Psoas muscle (tissue), 7 donors: ENCODE measurements at regions not wholly inside any gene's neighbourhood (a gene's known extent, or its start where the extent isn't known, plus 50 kb on each side); places are given as distances from the start of the nearest gene placed in this dataset.

Experiments
- ATAC-seq, 4 donors: fragments of 200-7000 bp; cut with Tn5 transposase; one replicate each; pipeline ENCODE4 v1.9.1; 2020; ENCODE audit warnings: moderate library complexity in 3 of 4, mild to moderate bottlenecking in 2 of 4
- DNase-seq, 2 donors: peaks; one replicate each; pipeline ENCODE4 v3.0.0-alpha.2; 2020
- H3K27ac ChIP-seq: fragments of 200-600 bp; one replicate; pipeline ENCODE4 v1.8.0; 2022
- H3K27me3 ChIP-seq, 3 donors: fragments of 200-600 bp in 1 of 3; one replicate each; pipeline versions ENCODE4 v1.6.1 to v1.8.0; 2013 to 2022; ENCODE audit warnings: low read length in 2 of 3, mild to moderate bottlenecking in 2 of 3, moderate library complexity in 1 of 3; ENCODE audit not compliant: insufficient read depth in 3 of 3
- H3K36me3 ChIP-seq, 2 donors: fragments of 200-600 bp in 1 of 2; one replicate each; pipeline versions ENCODE4 v1.6.1 to v1.8.0; 2013 to 2022; ENCODE audit warnings: low read depth in 1 of 2, mild to moderate bottlenecking in 1 of 2, moderate library complexity in 1 of 2; ENCODE audit not compliant: insufficient read depth in 1 of 2
- H3K4me1 ChIP-seq: fragments of 200-600 bp; one replicate; pipeline ENCODE4 v1.8.0; 2022
- H3K4me3 ChIP-seq: fragments of 200-600 bp; one replicate; pipeline ENCODE4 v1.8.0; 2022; ENCODE audit warnings: mild to moderate bottlenecking
- H3K9me3 ChIP-seq: fragments of 200-600 bp; one replicate; pipeline ENCODE4 v1.8.0; 2022
- WGBS, 3 donors: extraction: QIAGEN DNeasy Blood & Tissue Kit; methylation state at CpG; one replicate each; pipeline versions ENCODE4 v1.1.6 to v1.1.7; 2013; 5-methylcytosine and 5-hydroxymethylcytosine counted together
- intact Hi-C, 2 donors: fragments of 100-400 bp; cut with DNase I; formaldehyde crosslinking; loops; one replicate each; pipeline versions ENCODE4 v1.11.0 to v1.14.2; 2022
- TF ChIP-seq, protein P1 (sequence below): fragments of 200-600 bp; IDR thresholded peaks from one replicate; pipeline ENCODE4 v1.8.0; 2022; ENCODE audit warnings: antibody characterized with exemption
- donor health status: healthy with polysubstance abuse.
- donor health status: DM: no; HTN: no; CAD: no; lungs with moderate emphysema.
- donor health status: Bipolar disorder and iron deficiency.
- donor health status: healthy.
- donor health status: DM: yes; HTN: yes; CAD: no.
- donor health status: DM: no; HTN: no; CAD: no.
- donor health status: DM: yes; HTN: yes; CAD: no.

DNA sequence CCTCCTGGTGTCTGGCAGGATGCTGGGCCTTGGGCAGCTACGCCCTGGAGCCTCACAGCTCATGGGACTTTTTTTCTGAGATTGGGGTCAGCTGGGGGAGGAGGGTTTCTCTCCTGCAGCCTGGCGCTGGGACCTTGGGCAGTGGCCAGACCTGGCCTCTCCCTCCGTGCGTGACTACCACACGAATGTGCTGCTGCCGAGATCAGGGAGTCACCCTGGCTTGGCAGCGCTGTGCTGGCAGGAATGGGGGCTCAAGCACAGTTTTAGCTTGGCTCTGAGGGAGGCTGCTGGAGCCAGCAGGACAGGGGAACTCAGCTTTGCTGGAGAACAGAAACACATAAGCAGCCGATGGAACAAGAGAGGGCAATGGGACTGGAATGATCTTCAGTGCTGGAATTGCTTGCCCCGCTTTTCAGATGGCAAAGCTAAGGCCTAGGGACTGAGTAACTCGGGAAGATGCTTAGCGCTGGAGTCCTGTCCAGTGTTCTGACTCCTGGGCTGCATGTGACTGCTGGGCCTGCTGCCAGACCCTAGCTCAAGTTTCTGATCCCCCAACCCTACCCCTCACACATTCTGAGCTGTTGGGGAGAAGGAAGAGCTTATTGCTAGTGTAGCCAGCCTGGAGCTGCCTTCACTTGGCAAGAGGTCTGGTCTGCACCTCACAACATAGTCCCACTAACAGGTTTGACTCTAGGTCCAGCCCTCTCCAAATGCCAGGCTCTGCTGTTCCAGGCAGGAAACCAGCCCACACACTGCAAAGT is 69.9 kb downstream of the NAV1 start:
- H3K4me3 ChIP-seq: no peak overlapping the region
- ATAC-seq (peak in 3 of 4 donors; percentile 53 to 79 (median 76)), DNase-seq (peak; percentile 42 to 61)
- no peak overlapping the region for H3K27ac ChIP-seq
- TF ChIP-seq, protein P1, sequence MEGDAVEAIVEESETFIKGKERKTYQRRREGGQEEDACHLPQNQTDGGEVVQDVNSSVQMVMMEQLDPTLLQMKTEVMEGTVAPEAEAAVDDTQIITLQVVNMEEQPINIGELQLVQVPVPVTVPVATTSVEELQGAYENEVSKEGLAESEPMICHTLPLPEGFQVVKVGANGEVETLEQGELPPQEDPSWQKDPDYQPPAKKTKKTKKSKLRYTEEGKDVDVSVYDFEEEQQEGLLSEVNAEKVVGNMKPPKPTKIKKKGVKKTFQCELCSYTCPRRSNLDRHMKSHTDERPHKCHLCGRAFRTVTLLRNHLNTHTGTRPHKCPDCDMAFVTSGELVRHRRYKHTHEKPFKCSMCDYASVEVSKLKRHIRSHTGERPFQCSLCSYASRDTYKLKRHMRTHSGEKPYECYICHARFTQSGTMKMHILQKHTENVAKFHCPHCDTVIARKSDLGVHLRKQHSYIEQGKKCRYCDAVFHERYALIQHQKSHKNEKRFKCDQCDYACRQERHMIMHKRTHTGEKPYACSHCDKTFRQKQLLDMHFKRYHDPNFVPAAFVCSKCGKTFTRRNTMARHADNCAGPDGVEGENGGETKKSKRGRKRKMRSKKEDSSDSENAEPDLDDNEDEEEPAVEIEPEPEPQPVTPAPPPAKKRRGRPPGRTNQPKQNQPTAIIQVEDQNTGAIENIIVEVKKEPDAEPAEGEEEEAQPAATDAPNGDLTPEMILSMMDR: no peak
- 21 to 39% (median 26%) methylated on average over 11 of the region's 11 CpGs for WGBS, 3 donors
- no peaks in the 10 kb centered on the region for H3K36me3 ChIP-seq
- peaks cover 22% of the 10 kb centered on the region for H3K4me1 ChIP-seq
- intact Hi-C loops: no loop called here
- no peaks in the 10 kb centered on the region for H3K27me3 ChIP-seq
- no peaks in the 10 kb centered on the region for H3K9me3 ChIP-seq

DNA sequence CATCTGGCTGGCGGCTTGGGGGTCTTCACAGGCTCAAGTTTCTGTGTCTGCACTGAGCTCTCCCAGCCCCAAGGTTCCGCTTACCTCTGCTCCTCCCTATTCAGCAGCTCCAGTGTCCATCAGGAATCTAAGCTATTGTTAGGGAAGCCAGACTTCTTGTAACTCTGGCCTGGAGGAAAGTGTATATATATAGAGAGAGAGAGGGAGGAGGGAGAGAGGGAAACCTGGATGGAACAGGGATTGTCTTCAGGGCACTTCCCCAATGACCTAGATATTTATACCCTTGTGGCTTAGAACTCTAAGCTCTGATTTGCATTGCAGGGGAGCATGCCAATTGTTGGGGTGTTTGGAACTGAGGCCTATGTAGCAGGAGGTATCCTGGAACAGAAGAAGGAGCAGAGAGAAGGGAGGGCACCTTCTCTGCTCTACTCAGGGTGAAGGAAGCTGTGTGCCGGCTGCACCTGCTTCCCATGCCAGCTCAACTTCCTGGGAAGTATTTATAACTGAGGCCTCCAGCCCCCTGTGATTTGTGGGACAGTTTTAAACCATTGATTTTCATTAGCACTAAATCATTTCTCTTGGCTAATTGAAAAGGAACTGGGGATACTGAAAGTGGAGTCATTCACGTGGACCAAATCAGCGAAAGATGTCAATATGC is 70.9 kb downstream of the NAV1 start:
- 60 to 73% (median 67%) methylated on average over 5 of the region's 5 CpGs for WGBS, 3 donors
- Histone ChIP-seq H3K9me3 (no peaks in the 10 kb centered on the region), H3K36me3 (no peaks in the 10 kb centered on the region), H3K27ac (no peak overlapping the region), H3K4me1 (peaks cover 28% of the 10 kb centered on the region), H3K4me3 (no peak overlapping the region), H3K27me3 (no peaks in the 10 kb centered on the region)
- DNase-seq (no peak), ATAC-seq (peak in 3 of 4 donors; percentile 21 to 54 (median 36))
- intact Hi-C loops: no loop called here
- TF ChIP-seq, protein P1: no peak

DNA sequence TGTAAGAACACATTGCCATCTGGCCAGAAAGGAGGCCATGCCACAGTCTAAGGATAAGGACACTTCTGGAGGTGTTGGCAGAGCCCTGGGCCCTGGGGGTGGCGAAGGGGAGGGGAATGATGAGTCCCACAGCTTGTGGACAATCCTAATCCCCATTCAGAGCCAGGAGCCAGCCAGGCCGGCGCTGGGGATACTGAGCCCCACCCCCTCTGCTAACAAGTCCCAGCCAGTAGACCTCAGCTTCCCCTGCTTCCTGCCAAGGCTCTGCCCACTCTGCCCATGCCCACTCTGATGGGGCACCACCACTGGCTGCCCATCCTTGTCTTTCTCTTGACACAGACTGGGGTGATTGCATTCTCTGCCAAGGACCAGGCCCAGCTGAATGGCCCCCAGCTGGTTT is 71.9 kb downstream of the NAV1 start:
- TF ChIP-seq, protein P1: no peak
- H3K9me3 ChIP-seq: no peaks in the 10 kb centered on the region
- no peak overlapping the region for H3K27ac ChIP-seq
- no peak for DNase-seq
- H3K4me3 ChIP-seq: no peak overlapping the region
- intact Hi-C loops: no loop called here
- H3K36me3 ChIP-seq: no peaks in the 10 kb centered on the region
- WGBS, 3 donors: 59 to 68% (median 62%) methylated on average over 3 of the region's 3 CpGs
- no peak for ATAC-seq
- H3K27me3 ChIP-seq: no peaks in the 10 kb centered on the region
- peaks cover 28% of the 10 kb centered on the region for H3K4me1 ChIP-seq

- Histone ChIP-seq H3K4me3 (no peak overlapping the region), H3K27me3 (no peaks in the 10 kb centered on the region), H3K27ac (no peak overlapping the region), H3K36me3 (no peaks in the 10 kb centered on the region), H3K4me1 (peaks cover 28% of the 10 kb centered on the region), H3K9me3 (no peaks in the 10 kb centered on the region)
- ATAC-seq (no peak), DNase-seq (no peak)
- 89 to 96% (median 89%) methylated on average over 4 of the region's 4 CpGs for WGBS, 3 donors
- intact Hi-C loops: no loop called here
- TF ChIP-seq, protein P1: no peak
Measured at GRCh38 chr1:201612645-201613044, 73.7 kb downstream of the NAV1 start.
